ENCODE measurements at regions not wholly inside any gene's neighbourhood (a gene's known extent, or its start where the extent isn't known, plus 50 kb on each side); places are given as distances from the start of the nearest gene placed in this dataset.

GRCh38 chr2:136502660-136503059 is 262.7 kb upstream of the THSD7B start:
- TF ChIP-seq CTCF (IDR thresholded peaks at IDR 0.05) (no peak), POLR2A (IDR thresholded peaks at IDR 0.05) (no peak)

All from right lobe of liver (tissue), 4 donors.